Heart left ventricle (tissue), 13 donors: ENCODE measurements at regions not wholly inside any gene's neighbourhood (a gene's known extent, or its start where the extent isn't known, plus 50 kb on each side); places are given as distances from the start of the nearest gene placed in this dataset.

Experiments
- CTCF ChIP-seq, 12 donors: fragments of 200-600 bp; sonication (generic) in 4 of 12; IDR thresholded peaks; one replicate each; pipeline versions ENCODE4 v1.5.0 to v1.8.0; 2018 to 2022; ENCODE audit warnings: antibody characterized with exemption in 12 of 12, mild to moderate bottlenecking in 5 of 12
- POLR2A ChIP-seq, 2 donors: fragments of 450-650 bp; IDR thresholded peaks; one replicate each; pipeline ENCODE4 v1.6.1; 2017; ENCODE audit warnings: antibody characterized with exemption in 2 of 2, mild to moderate bottlenecking in 2 of 2, moderate library complexity in 2 of 2
- donor health status: ischemic (EF 13 %, LVEDD 7.1; RV severe dilation, severe dysfunction).
- donor health status: DM: no; HTN: yes; CAD: no.
- donor health status: DM: no; HTN: no; CAD: no.
- donor health status: ischemic (EF 25% LVEDD 6.9; RV normal size, moderate dysfunction).
- donor health status: ischemic (EF 25% LVEDD 5.7; RV mildly dilated, moderate dysfunction).
- donor health status: ischemic (EF 35%, LVEDD 5.7; RV mildly dilated, moderate dysfunction).
- donor health status: nonischemic (EF 11% LVEDD 7.7; RV severe dilation, severe dysfunction).
- donor health status: DM: yes; HTN: yes; CAD: no.
- donor health status: PGD.
- donor health status: ischemic (EF 29% LVEDD 5.4; RV normal size, mild dysfunction).
- donor health status: nonischemic (EF 23%, LVEDD 6.1; RV moderate dilation, normal function).

GRCh38 chr1:104105465-104105864 lies 355.8 kb downstream of the AMY1C start:
- TF ChIP-seq CTCF (IDR thresholded peaks at IDR 0.05), result no peak
- TF ChIP-seq POLR2A (IDR thresholded peaks at IDR 0.05), result no peak
